Gastroesophageal sphincter (tissue), 3 donors: ENCODE measurements at regions not wholly inside any gene's neighbourhood (a gene's known extent, or its start where the extent isn't known, plus 50 kb on each side); places are given as distances from the start of the nearest gene placed in this dataset.

Experiments
- CTCF ChIP-seq, 4 experiments: fragments of 200-600 bp in 2 of 4; fragments of 450-650 bp in 2 of 4; sonication (generic) in 1 of 4; IDR thresholded peaks; one replicate each; pipeline ENCODE4 v1.5.1; 2017 to 2019; ENCODE audit warnings: antibody characterized with exemption in 4 of 4, mild to moderate bottlenecking in 2 of 4, moderate library complexity in 2 of 4
- POLR2A ChIP-seq, 2 donors: fragments of 450-650 bp; IDR thresholded peaks; one replicate each; pipeline ENCODE4 v1.6.1; 2017; ENCODE audit warnings: antibody characterized with exemption in 2 of 2, mild to moderate bottlenecking in 2 of 2, moderate library complexity in 1 of 2
- POLR2AphosphoS5 ChIP-seq: sonication (generic); formaldehyde crosslinking; IDR thresholded peaks from one replicate; pipeline ENCODE4 v1.6.1; 2017; ENCODE audit warnings: antibody characterized with exemption

GRCh38 chrX:125198546-125198945 lies 121.1 kb upstream of the TEX13C start:
- TF ChIP-seq CTCF (IDR thresholded peaks at IDR 0.05) (no peak), POLR2AphosphoS5 (no peak), POLR2A (IDR thresholded peaks at IDR 0.05) (no peak)
